Heart right ventricle (tissue), 16 donors: ENCODE measurements at regions not wholly inside any gene's neighbourhood (a gene's known extent, or its start where the extent isn't known, plus 50 kb on each side); places are given as distances from the start of the nearest gene placed in this dataset.

Experiments
- ATAC-seq, 8 donors: fragments of 200-7000 bp; cut with Tn5 transposase; one replicate each; pipeline ENCODE4 v1.9.1; 2020; ENCODE audit warnings: mild to moderate bottlenecking in 8 of 8, moderate library complexity in 8 of 8, moderate number of reproducible peaks in 1 of 8
- DNase-seq, 2 donors: peaks; one replicate each; pipeline ENCODE4 v3.0.0-alpha.2; 2020
- H3K27ac ChIP-seq, 10 donors: fragments of 200-600 bp; sonication (generic) in 2 of 10; one replicate each; pipeline versions ENCODE4 v1.5.0 to v1.8.0; 2020 to 2022; ENCODE audit warnings: mild to moderate bottlenecking in 3 of 10
- H3K27me3 ChIP-seq, 7 donors: fragments of 200-600 bp; one replicate each; pipeline ENCODE4 v1.8.0; 2021 to 2022; ENCODE audit warnings: mild to moderate bottlenecking in 2 of 7
- H3K36me3 ChIP-seq, 9 donors: fragments of 200-600 bp; sonication (generic) in 1 of 9; one replicate each; pipeline versions ENCODE4 v1.5.0 to v1.8.0; 2020 to 2022; ENCODE audit warnings: mild to moderate bottlenecking in 2 of 9
- H3K4me1 ChIP-seq, 9 donors: fragments of 200-600 bp; sonication (generic) in 1 of 9; one replicate each; pipeline versions ENCODE4 v1.5.0 to v1.8.0; 2020 to 2022; ENCODE audit warnings: mild to moderate bottlenecking in 4 of 9
- H3K4me3 ChIP-seq, 10 donors: fragments of 200-600 bp; sonication (generic) in 2 of 10; one replicate each; pipeline versions ENCODE4 v1.5.0 to v1.8.0; 2020 to 2022; ENCODE audit warnings: mild to moderate bottlenecking in 7 of 10, moderate library complexity in 2 of 10
- H3K9me3 ChIP-seq, 11 donors: fragments of 200-600 bp in 10 of 11; sonication (generic) in 2 of 11; one replicate each; pipeline versions ENCODE4 v1.5.0 to v1.8.0; 2013 to 2022; ENCODE audit warnings: mild to moderate bottlenecking in 2 of 11, control low read depth in 1 of 11, moderate library complexity in 1 of 11
- WGBS, 2 donors: extraction: QIAGEN DNeasy Blood & Tissue Kit; methylation state at CpG; one replicate each; pipeline ENCODE4 v1.1.7; 2013; ENCODE audit warnings: inconsistent platforms in 1 of 2; 5-methylcytosine and 5-hydroxymethylcytosine counted together
- intact Hi-C, 10 donors: fragments of 100-400 bp; cut with DNase I; formaldehyde crosslinking; loops; one replicate each; pipeline versions ENCODE4 v1.11.1 to v1.14.2; 2022
- TF ChIP-seq, protein P1 (sequence below), 9 donors: fragments of 200-600 bp; sonication (generic) in 2 of 9; IDR thresholded peaks; one replicate each; pipeline versions ENCODE4 v1.5.0 to v1.8.0; 2021 to 2022; ENCODE audit warnings: antibody characterized with exemption in 9 of 9, mild to moderate bottlenecking in 5 of 9, moderate library complexity in 1 of 9
- donor health status: Arrhythmogenic right ventricular cardiomyopathy.
- donor health status: ischemic (EF 13 %, LVEDD 7.1; RV severe dilation, severe dysfunction).
- donor health status: healthy with polysubstance abuse.
- donor health status: DM: no; HTN: yes; CAD: no.
- donor health status: DM: no; HTN: no; CAD: no.
- donor health status: ischemic (EF 25% LVEDD 6.9; RV normal size, moderate dysfunction).
- donor health status: ischemic (EF 25% LVEDD 5.7; RV mildly dilated, moderate dysfunction).
- donor health status: healthy.
- donor health status: DM: yes; HTN: yes; CAD: no.
- donor health status: Ischemic cardiomyopathy.
- donor health status: ischemic (EF 35%, LVEDD 5.7; RV mildly dilated, moderate dysfunction).
- donor health status: nonischemic (EF 11% LVEDD 7.7; RV severe dilation, severe dysfunction).
- donor health status: DM: yes; HTN: yes; CAD: no.
- donor health status: PGD.
- donor health status: ischemic (EF 29% LVEDD 5.4; RV normal size, mild dysfunction).
- donor health status: nonischemic (EF 23%, LVEDD 6.1; RV moderate dilation, normal function).

DNA sequence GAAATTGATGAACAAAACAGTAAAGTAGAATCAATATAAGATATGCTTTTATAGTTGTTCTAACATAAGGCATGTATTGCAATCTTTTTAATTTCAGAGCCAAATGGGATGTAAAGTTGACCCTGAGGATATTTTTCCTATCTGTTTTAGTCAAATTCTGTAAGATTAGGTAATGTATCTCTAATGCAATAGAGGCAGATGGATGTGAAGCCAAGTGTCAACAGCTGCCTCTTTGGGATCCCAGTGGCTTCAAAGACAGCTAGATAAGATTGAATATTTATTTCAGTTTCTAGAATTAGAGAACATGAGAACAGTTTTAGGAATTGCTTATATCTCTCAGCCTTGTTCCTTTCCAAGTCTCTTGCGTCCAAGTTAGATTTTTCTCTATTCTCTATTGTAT lies 208.3 kb downstream of the DNAJB9 start:
- no peaks in the 10 kb centered on the region for H3K4me1 ChIP-seq
- ATAC-seq (no peak), DNase-seq (no peak)
- H3K27me3 ChIP-seq = no peaks in the 10 kb centered on the region
- 52 to 60% methylated on average over 1 of the region's 1 CpG for WGBS, 2 donors
- intact Hi-C loops = no loop called here
- H3K9me3 ChIP-seq = no peaks in the 10 kb centered on the region
- TF ChIP-seq, protein P1, sequence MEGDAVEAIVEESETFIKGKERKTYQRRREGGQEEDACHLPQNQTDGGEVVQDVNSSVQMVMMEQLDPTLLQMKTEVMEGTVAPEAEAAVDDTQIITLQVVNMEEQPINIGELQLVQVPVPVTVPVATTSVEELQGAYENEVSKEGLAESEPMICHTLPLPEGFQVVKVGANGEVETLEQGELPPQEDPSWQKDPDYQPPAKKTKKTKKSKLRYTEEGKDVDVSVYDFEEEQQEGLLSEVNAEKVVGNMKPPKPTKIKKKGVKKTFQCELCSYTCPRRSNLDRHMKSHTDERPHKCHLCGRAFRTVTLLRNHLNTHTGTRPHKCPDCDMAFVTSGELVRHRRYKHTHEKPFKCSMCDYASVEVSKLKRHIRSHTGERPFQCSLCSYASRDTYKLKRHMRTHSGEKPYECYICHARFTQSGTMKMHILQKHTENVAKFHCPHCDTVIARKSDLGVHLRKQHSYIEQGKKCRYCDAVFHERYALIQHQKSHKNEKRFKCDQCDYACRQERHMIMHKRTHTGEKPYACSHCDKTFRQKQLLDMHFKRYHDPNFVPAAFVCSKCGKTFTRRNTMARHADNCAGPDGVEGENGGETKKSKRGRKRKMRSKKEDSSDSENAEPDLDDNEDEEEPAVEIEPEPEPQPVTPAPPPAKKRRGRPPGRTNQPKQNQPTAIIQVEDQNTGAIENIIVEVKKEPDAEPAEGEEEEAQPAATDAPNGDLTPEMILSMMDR (IDR thresholded peaks at IDR 0.05) = no peak
- no peaks in the 10 kb centered on the region for H3K36me3 ChIP-seq
- H3K27ac ChIP-seq = no peak overlapping the region
- H3K4me3 ChIP-seq = no peak overlapping the region

DNA sequence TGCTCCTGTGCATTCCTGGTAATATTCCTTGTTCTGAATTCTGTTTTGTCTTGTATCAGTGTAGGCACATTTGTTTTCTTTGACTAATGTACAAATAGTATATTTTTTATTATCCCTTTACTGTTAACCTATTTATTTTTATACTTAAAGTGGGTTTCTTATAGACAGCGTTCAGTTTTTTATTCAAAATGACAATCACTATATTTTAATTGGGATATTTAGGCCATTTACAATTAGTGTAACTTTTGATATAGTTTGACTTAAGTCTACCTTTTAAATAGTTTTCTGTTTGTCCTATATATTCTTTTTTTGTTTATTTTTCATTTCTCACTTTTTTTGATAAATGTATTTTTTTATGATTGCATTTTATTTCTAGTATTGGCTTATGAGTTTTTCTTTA lies 219.8 kb downstream of the DNAJB9 start:
- TF ChIP-seq, protein P1 (IDR thresholded peaks at IDR 0.05) = no peak
- WGBS, 2 donors = 88 to 96% methylated on average over 1 of the region's 1 CpG
- Histone ChIP-seq H3K4me1 (no peaks in the 10 kb centered on the region), H3K4me3 (no peak overlapping the region), H3K27ac (no peak overlapping the region), H3K9me3 (peaks cover 0 to 43% (median 21%) of the 10 kb centered on the region in 11 donors), H3K27me3 (no peaks in the 10 kb centered on the region), H3K36me3 (no peaks in the 10 kb centered on the region)
- ATAC-seq (no peak), DNase-seq (no peak)
- intact Hi-C loops = no loop called here

DNA sequence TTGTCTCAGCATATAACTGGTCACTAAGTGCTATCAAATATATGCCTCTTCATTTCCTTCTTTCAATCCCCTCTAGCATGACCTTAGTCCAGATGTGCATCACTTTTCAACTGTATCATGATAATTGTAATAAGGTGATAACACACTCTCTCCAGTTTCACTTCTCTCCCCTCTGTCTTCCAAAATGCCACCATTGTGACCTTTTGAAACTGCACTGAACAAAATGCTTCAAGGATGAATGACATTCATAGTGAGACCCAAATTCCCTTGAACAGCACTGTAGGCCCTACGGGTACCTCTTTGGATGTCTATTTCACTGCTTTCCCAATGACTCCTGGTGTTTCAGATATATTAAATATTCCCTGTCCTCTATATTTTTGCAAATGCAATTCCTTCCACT lies 224.8 kb downstream of the DNAJB9 start:
- ATAC-seq (no peak), DNase-seq (no peak)
- Histone ChIP-seq H3K9me3 (peaks cover 0 to 27% (median 12%) of the 10 kb centered on the region in 11 donors), H3K27ac (no peak overlapping the region), H3K27me3 (no peaks in the 10 kb centered on the region), H3K4me1 (no peaks in the 10 kb centered on the region), H3K4me3 (no peak overlapping the region), H3K36me3 (no peaks in the 10 kb centered on the region)
- WGBS, 2 donors = 85 to 94% methylated on average over 1 of the region's 1 CpG
- intact Hi-C loops = no loop called here
- TF ChIP-seq, protein P1 (IDR thresholded peaks at IDR 0.05) = no peak

- H3K27me3 ChIP-seq = peaks cover 0 to 9% (median 0%) of the 10 kb centered on the region in 7 donors
- intact Hi-C loops = no loop called here
- no peaks in the 10 kb centered on the region for H3K36me3 ChIP-seq
- H3K9me3 ChIP-seq = no peaks in the 10 kb centered on the region
- DNase-seq (no peak), ATAC-seq (no peak)
- 54 to 60% methylated on average over 2 of the region's 2 CpGs for WGBS, 2 donors
- H3K4me1 ChIP-seq = no peaks in the 10 kb centered on the region
- no peak overlapping the region for H3K27ac ChIP-seq
- no peak overlapping the region for H3K4me3 ChIP-seq
- TF ChIP-seq, protein P1 (IDR thresholded peaks at IDR 0.05) = no peak
These were observed 233.0 kb downstream of the DNAJB9 start for GRCh38 chr7:108802650-108803049.
